ENCODE measurements at regions not wholly inside any gene's neighbourhood (a gene's known extent, or its start where the extent isn't known, plus 50 kb on each side); places are given as distances from the start of the nearest gene placed in this dataset.

GRCh38 chr18:54774981-54775665 lies 53.2 kb upstream of the RAB27B start:
- TF ChIP-seq CTCF (IDR thresholded peaks at IDR 0.05; ENCODE audit: insufficient read depth, low read length, poor library complexity, severe bottlenecking) (no peak), EZH2phosphoT487 (conservative IDR thresholded peaks at IDR 0.05; ENCODE audit: low read length) (no peak)

All from SU-DHL-6 (cell line).